Vagina (tissue), 2 donors: ENCODE measurements at regions not wholly inside any gene's neighbourhood (a gene's known extent, or its start where the extent isn't known, plus 50 kb on each side); places are given as distances from the start of the nearest gene placed in this dataset.

ENCODE experiments used
- DNase-seq, 2 donors: peaks; one replicate each; pipeline ENCODE4 v3.0.0-alpha.2; 2017; ENCODE audit errors: extremely low spot score in 2 of 2
- H3K27ac ChIP-seq: fragments of 200-600 bp; sonication (generic); one replicate; pipeline ENCODE4 v1.5.1; 2019
- H3K27me3 ChIP-seq: fragments of 200-600 bp; sonication (generic); one replicate; pipeline ENCODE4 v1.5.1; 2019
- H3K36me3 ChIP-seq, 2 donors: fragments of 200-600 bp; sonication (generic); one replicate each; pipeline ENCODE4 v1.5.1; 2017 to 2019
- H3K4me1 ChIP-seq: fragments of 200-600 bp; sonication (generic); one replicate; pipeline ENCODE4 v1.5.1; 2019
- H3K4me3 ChIP-seq, 2 donors: fragments of 200-600 bp; sonication (generic); 1 replicate in 1 of 2; 2 replicates in 1 of 2; pipeline ENCODE4 v1.5.1; 2016 to 2019
- H3K9me3 ChIP-seq: fragments of 200-600 bp; sonication (generic); one replicate; pipeline ENCODE4 v1.5.1; 2019
- CTCF ChIP-seq, 3 experiments: fragments of 450-650 bp in 2 of 3; fragments of 200-600 bp in 1 of 3; sonication (generic) in 1 of 3; IDR thresholded peaks; one replicate each; pipeline ENCODE4 v1.5.1; 2017 to 2019; ENCODE audit warnings: antibody characterized with exemption in 3 of 3, mild to moderate bottlenecking in 2 of 3, moderate library complexity in 2 of 3
- POLR2A ChIP-seq, 2 donors: fragments of 450-650 bp; IDR thresholded peaks; one replicate each; pipeline ENCODE4 v1.6.1; 2017; ENCODE audit warnings: antibody characterized with exemption in 2 of 2, mild to moderate bottlenecking in 2 of 2, moderate library complexity in 2 of 2
- POLR2AphosphoS5 ChIP-seq, 2 donors: sonication (generic); formaldehyde crosslinking; IDR thresholded peaks; one replicate each; pipeline ENCODE4 v1.9.0; 2017; ENCODE audit warnings: antibody characterized with exemption in 2 of 2, mild to moderate bottlenecking in 2 of 2, low read depth in 1 of 2; ENCODE audit not compliant: insufficient read depth in 1 of 2
- intact Hi-C: fragments of 100-400 bp; cut with DNase I; formaldehyde crosslinking; loops from one replicate; pipeline ENCODE4 v1.15.1; 2023

- H3K4me1 ChIP-seq: no peaks in the 10 kb centered on the region
- TF ChIP-seq POLR2AphosphoS5 (IDR thresholded peaks at IDR 0.05; ENCODE audit: insufficient read depth in 1 of 2, low read depth in 1 of 2) (no peak), CTCF (IDR thresholded peaks at IDR 0.05) (no peak), POLR2A (IDR thresholded peaks at IDR 0.05) (no peak)
- no peak for DNase-seq
- H3K9me3 ChIP-seq: no peaks in the 10 kb centered on the region
- H3K4me3 ChIP-seq: no peak overlapping the region
- no peaks in the 10 kb centered on the region for H3K27me3 ChIP-seq
- H3K27ac ChIP-seq: no peak overlapping the region
- intact Hi-C loops: no loop called here
- no peaks in the 10 kb centered on the region for H3K36me3 ChIP-seq
These were observed 459.3 kb upstream of the ZNF608 start for GRCh38 chr5:125205601-125206225.

- Histone ChIP-seq H3K36me3 (no peaks in the 10 kb centered on the region), H3K9me3 (no peaks in the 10 kb centered on the region), H3K4me3 (no peak overlapping the region), H3K27ac (no peak overlapping the region), H3K4me1 (no peaks in the 10 kb centered on the region), H3K27me3 (no peaks in the 10 kb centered on the region)
- TF ChIP-seq POLR2AphosphoS5 (IDR thresholded peaks at IDR 0.05; ENCODE audit: insufficient read depth in 1 of 2, low read depth in 1 of 2) (no peak), POLR2A (IDR thresholded peaks at IDR 0.05) (no peak), CTCF (IDR thresholded peaks at IDR 0.05) (no peak)
- intact Hi-C loops: no loop called here
- DNase-seq: no peak
These were observed 461.4 kb upstream of the ZNF608 start for GRCh38 chr5:125207856-125208255.

- Histone ChIP-seq H3K9me3 (no peaks in the 10 kb centered on the region), H3K4me3 (no peak overlapping the region), H3K36me3 (no peaks in the 10 kb centered on the region), H3K27me3 (no peaks in the 10 kb centered on the region), H3K27ac (no peak overlapping the region), H3K4me1 (no peaks in the 10 kb centered on the region)
- TF ChIP-seq POLR2A (IDR thresholded peaks at IDR 0.05) (no peak), POLR2AphosphoS5 (IDR thresholded peaks at IDR 0.05; ENCODE audit: insufficient read depth in 1 of 2, low read depth in 1 of 2) (no peak), CTCF (IDR thresholded peaks at IDR 0.05) (no peak)
- intact Hi-C loops: no loop called here
- DNase-seq: no peak
These were observed 463.2 kb upstream of the ZNF608 start for GRCh38 chr5:125209650-125210049.

GRCh38 chr5:125210242-125210947 lies 464.0 kb upstream of the ZNF608 start:
- Histone ChIP-seq H3K27me3 (no peaks in the 10 kb centered on the region), H3K9me3 (no peaks in the 10 kb centered on the region), H3K27ac (no peak overlapping the region), H3K36me3 (no peaks in the 10 kb centered on the region), H3K4me3 (no peak overlapping the region), H3K4me1 (no peaks in the 10 kb centered on the region)
- TF ChIP-seq POLR2A (IDR thresholded peaks at IDR 0.05): no peak
- TF ChIP-seq POLR2AphosphoS5 (IDR thresholded peaks at IDR 0.05; ENCODE audit: insufficient read depth in 1 of 2, low read depth in 1 of 2): no peak
- no peak for TF ChIP-seq CTCF (IDR thresholded peaks at IDR 0.05)
- DNase-seq: no peak
- intact Hi-C loops: no loop called here

GRCh38 chr5:125214080-125214479 lies 467.6 kb upstream of the ZNF608 start:
- no peaks in the 10 kb centered on the region for H3K36me3 ChIP-seq
- no peaks in the 10 kb centered on the region for H3K27me3 ChIP-seq
- DNase-seq: no peak
- no peak overlapping the region for H3K27ac ChIP-seq
- TF ChIP-seq POLR2AphosphoS5 (IDR thresholded peaks at IDR 0.05; ENCODE audit: insufficient read depth in 1 of 2, low read depth in 1 of 2) (no peak), CTCF (IDR thresholded peaks at IDR 0.05) (no peak), POLR2A (IDR thresholded peaks at IDR 0.05) (no peak)
- H3K9me3 ChIP-seq: no peaks in the 10 kb centered on the region
- H3K4me3 ChIP-seq: no peak overlapping the region
- H3K4me1 ChIP-seq: no peaks in the 10 kb centered on the region
- intact Hi-C loops: no loop called here
